ENCODE measurements at regions not wholly inside any gene's neighbourhood (a gene's known extent, or its start where the extent isn't known, plus 50 kb on each side); places are given as distances from the start of the nearest gene placed in this dataset.
"Not testable (repeated sequence)": the region's sequence is repeated elsewhere in the genome, so short reads cannot be mapped to it uniquely, and the experiment has no call there.

DNA sequence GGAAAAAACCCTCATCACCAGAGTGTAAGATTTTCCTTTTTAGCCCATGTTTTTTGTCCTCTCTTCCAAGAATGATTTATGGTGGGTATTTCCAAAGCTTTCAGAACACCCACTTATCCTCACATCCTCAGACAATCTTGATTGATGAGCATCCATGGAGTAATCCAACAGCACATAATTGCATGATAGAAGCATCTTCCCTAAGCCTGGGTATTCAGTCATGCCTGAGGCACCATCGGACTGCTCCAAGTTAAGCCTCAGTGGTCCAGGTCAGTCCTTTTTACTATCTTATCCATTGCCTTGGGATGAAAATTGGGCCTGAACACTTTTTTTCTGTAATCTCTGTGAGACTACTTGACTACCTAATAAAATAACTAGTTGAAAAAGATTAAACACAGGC is 676.0 kb upstream of the SEMA6D start:
- no peak overlapping the region for H3K9ac ChIP-seq (ENCODE audit: low read depth, low read length)
- in situ Hi-C loops (cut with MboI; ENCODE audit: low sequenced_read_pairs) (no loop called here), intact Hi-C loops (cut with micrococcal nuclease) (loop anchor here (10.0 kb wide), 1 partner anchor 46 kb away; no protein-coding TSS in a partner anchor), dilution Hi-C loops (cut with HindIII; ENCODE audit: low sequenced_read_pairs, unreplicated experiment) (no loop called here)
- no peak overlapping the region for H2BK15ac ChIP-seq (ENCODE audit: low read depth, low read length)
- H2BK5ac ChIP-seq (ENCODE audit: low read depth, low read length, poor library complexity, severe bottlenecking): no peak overlapping the region
- no peaks in the 10 kb centered on the region for H3K4me1 ChIP-seq (ENCODE audit: control insufficient read depth, insufficient read depth, low read length)
- no peaks in the 10 kb centered on the region for H3K27me3 ChIP-seq (ENCODE audit: control insufficient read depth, insufficient read depth, low read length)
- H3K14ac ChIP-seq (replicated peaks; ENCODE audit: low read depth, low read length): no peak overlapping the region
- ATAC-seq (ENCODE audit: low read depth) (no peak), DNase-seq (no peak)
- no peak overlapping the region for H4K8ac ChIP-seq (ENCODE audit: low read depth in 2 of 2, low read length in 2 of 2)
- H2AFZ ChIP-seq (replicated peaks; ENCODE audit: low read length, poor library complexity): no peak overlapping the region
- H3K18ac ChIP-seq (ENCODE audit: low read depth, low read length): no peak overlapping the region
- no peak overlapping the region for H3K23ac ChIP-seq (ENCODE audit: low read depth, low read length)
- H2AK9ac ChIP-seq (replicated peaks; ENCODE audit: low read depth, low read length, poor library complexity): no peak overlapping the region
- H3K36me3 ChIP-seq (ENCODE audit: control insufficient read depth, insufficient read depth, low read length): no peaks in the 10 kb centered on the region
- no peak overlapping the region for H4K5ac ChIP-seq (ENCODE audit: low read depth, low read length)
- no peak overlapping the region for H3K4me3 ChIP-seq (ENCODE audit: insufficient read depth, low read depth, low read length)
- 60% methylated on average over 1 of the region's 1 CpG; no CpG with 5 or more reads in 1 of the 2 experiments for WGBS, 2 experiments (ENCODE audit: extremely low coverage in 2 of 2, insufficient read length in 1 of 2)
- TF ChIP-seq, protein P1, sequence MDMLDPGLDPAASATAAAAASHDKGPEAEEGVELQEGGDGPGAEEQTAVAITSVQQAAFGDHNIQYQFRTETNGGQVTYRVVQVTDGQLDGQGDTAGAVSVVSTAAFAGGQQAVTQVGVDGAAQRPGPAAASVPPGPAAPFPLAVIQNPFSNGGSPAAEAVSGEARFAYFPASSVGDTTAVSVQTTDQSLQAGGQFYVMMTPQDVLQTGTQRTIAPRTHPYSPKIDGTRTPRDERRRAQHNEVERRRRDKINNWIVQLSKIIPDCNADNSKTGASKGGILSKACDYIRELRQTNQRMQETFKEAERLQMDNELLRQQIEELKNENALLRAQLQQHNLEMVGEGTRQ (IDR thresholded peaks at IDR 0.05; ENCODE audit: low read depth, low read length): no peak
- H3K27ac ChIP-seq (ENCODE audit: insufficient read depth, low read length): no peak overlapping the region
- no peak overlapping the region for H3K4me2 ChIP-seq (ENCODE audit: low read depth, low read length)
- no peak overlapping the region for H2AK5ac ChIP-seq (ENCODE audit: low read depth, low read length)
- no peak overlapping the region for H4K91ac ChIP-seq (ENCODE audit: insufficient read depth, low read depth, low read length)
- H3K79me1 ChIP-seq (ENCODE audit: low read depth in 1 of 2, low read length in 2 of 2): no peaks in the 10 kb centered on the region
- no TSS peak for BruUV-seq (replicated peaks)
- H3K4ac ChIP-seq (ENCODE audit: low read depth, low read length): no peak overlapping the region
- H4K20me1 ChIP-seq (ENCODE audit: insufficient read depth, low read length): no peaks in the 10 kb centered on the region
- no peaks in the 10 kb centered on the region for H3K9me3 ChIP-seq (ENCODE audit: control insufficient read depth, insufficient read depth, low read length)
- no peak overlapping the region for H2BK20ac ChIP-seq (ENCODE audit: low read depth, low read length)
- H2BK120ac ChIP-seq (ENCODE audit: low read depth, low read length): no peak overlapping the region
- no peak overlapping the region for H3K56ac ChIP-seq (ENCODE audit: extremely low read depth, insufficient read depth, low read length)
- ChIA-PET CTCF (no interaction called here), POLR2A (ENCODE audit: unreplicated experiment) (no interaction called here)
- no peaks in the 10 kb centered on the region for H3K9me1 ChIP-seq (ENCODE audit: insufficient read depth, low read length)

DNA sequence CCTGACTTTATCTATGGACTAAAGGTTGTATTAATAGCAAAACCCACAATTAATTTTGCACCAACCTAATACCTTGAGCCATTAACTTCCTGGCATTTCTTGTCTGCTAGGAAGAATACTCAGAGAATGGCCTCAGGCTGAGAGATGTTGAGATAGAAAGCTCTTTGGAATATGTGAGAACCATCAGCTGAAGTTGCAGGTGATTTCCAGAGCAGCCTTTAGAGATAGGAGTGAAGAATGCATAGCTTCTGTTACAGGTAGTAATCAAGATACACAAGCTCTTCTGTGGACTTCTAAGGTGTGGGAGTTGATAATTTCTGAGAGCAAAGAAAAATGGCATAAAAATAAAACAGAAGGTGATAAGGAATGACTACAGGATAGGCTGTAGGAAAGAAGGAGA is 669.3 kb upstream of the SEMA6D start:
- H2AK5ac ChIP-seq (ENCODE audit: low read depth, low read length); H3K27me3 ChIP-seq (ENCODE audit: control insufficient read depth, insufficient read depth, low read length); H2BK5ac ChIP-seq (ENCODE audit: low read depth, low read length, poor library complexity, severe bottlenecking); H3K9ac ChIP-seq (ENCODE audit: low read depth, low read length); H3K18ac ChIP-seq (ENCODE audit: low read depth, low read length); H3K4me1 ChIP-seq (ENCODE audit: control insufficient read depth, insufficient read depth, low read length); H3K4me3 ChIP-seq (ENCODE audit: insufficient read depth, low read depth, low read length); H2AFZ ChIP-seq (replicated peaks; ENCODE audit: low read length, poor library complexity); H3K56ac ChIP-seq (ENCODE audit: extremely low read depth, insufficient read depth, low read length); H3K4ac ChIP-seq (ENCODE audit: low read depth, low read length); in situ Hi-C loops (cut with MboI; ENCODE audit: low sequenced_read_pairs); dilution Hi-C loops (cut with HindIII; ENCODE audit: low sequenced_read_pairs, unreplicated experiment); BruUV-seq (replicated peaks); DNase-seq; H4K5ac ChIP-seq (ENCODE audit: low read depth, low read length); H4K91ac ChIP-seq (ENCODE audit: insufficient read depth, low read depth, low read length); H3K27ac ChIP-seq (ENCODE audit: insufficient read depth, low read length); H2BK15ac ChIP-seq (ENCODE audit: low read depth, low read length); H3K9me1 ChIP-seq (ENCODE audit: insufficient read depth, low read length); POLR2A ChIA-PET (ENCODE audit: unreplicated experiment); H4K8ac ChIP-seq (ENCODE audit: low read depth in 2 of 2, low read length in 2 of 2); H2AK9ac ChIP-seq (replicated peaks; ENCODE audit: low read depth, low read length, poor library complexity); H3K79me1 ChIP-seq (ENCODE audit: low read depth in 1 of 2, low read length in 2 of 2); H3K23ac ChIP-seq (ENCODE audit: low read depth, low read length); H3K36me3 ChIP-seq (ENCODE audit: control insufficient read depth, insufficient read depth, low read length); H2BK20ac ChIP-seq (ENCODE audit: low read depth, low read length); H3K14ac ChIP-seq (replicated peaks; ENCODE audit: low read depth, low read length); H4K20me1 ChIP-seq (ENCODE audit: insufficient read depth, low read length); H2BK120ac ChIP-seq (ENCODE audit: low read depth, low read length); CTCF ChIA-PET; H3K4me2 ChIP-seq (ENCODE audit: low read depth, low read length); H3K9me3 ChIP-seq (ENCODE audit: control insufficient read depth, insufficient read depth, low read length); ATAC-seq (ENCODE audit: low read depth): not testable (repeated sequence)
- intact Hi-C loops (cut with micrococcal nuclease): loop anchor here (10.0 kb wide), 1 partner anchor 53 kb away; no protein-coding TSS in a partner anchor

Measured in IMR-90 (cell line).